ENCODE measurements at regions not wholly inside any gene's neighbourhood (a gene's known extent, or its start where the extent isn't known, plus 50 kb on each side); places are given as distances from the start of the nearest gene placed in this dataset.

- no peak for TF ChIP-seq CTCF (IDR thresholded peaks at IDR 0.05)
- no peaks in the 10 kb centered on the region for H3K36me3 ChIP-seq
- no peaks in the 10 kb centered on the region for H3K9me3 ChIP-seq
- H3K4me3 ChIP-seq (ENCODE audit: low read depth in 1 of 2, low read length in 1 of 2): no peak overlapping the region
- peaks cover 6% of the 10 kb centered on the region for H3K27me3 ChIP-seq
- H3K4me1 ChIP-seq (ENCODE audit: control insufficient read depth in 1 of 2, insufficient read depth in 1 of 2, low read depth in 1 of 2, low read length in 1 of 2): peaks cover 7 to 22% of the 10 kb centered on the region in 2 experiments
- H3K27ac ChIP-seq: no peak overlapping the region
Measured at GRCh38 chr20:60411813-60412212, 453.6 kb downstream of the CDH26 start.

GRCh38 chr20:60420676-60421229, 462.5 kb downstream of the CDH26 start:
- Histone ChIP-seq H3K4me3 (ENCODE audit: low read depth in 1 of 2, low read length in 1 of 2) (no peak overlapping the region), H3K9me3 (no peaks in the 10 kb centered on the region), H3K36me3 (no peaks in the 10 kb centered on the region), H3K27me3 (peaks cover 24% of the 10 kb centered on the region), H3K4me1 (ENCODE audit: control insufficient read depth in 1 of 2, insufficient read depth in 1 of 2, low read depth in 1 of 2, low read length in 1 of 2) (no peaks in the 10 kb centered on the region), H3K27ac (no peak overlapping the region)
- no peak for TF ChIP-seq CTCF (IDR thresholded peaks at IDR 0.05)

- Histone ChIP-seq H3K27ac (no peak overlapping the region), H3K4me3 (ENCODE audit: low read depth in 1 of 2, low read length in 1 of 2) (no peak overlapping the region)
Measured at GRCh38 chr20:60422848-60423247, 464.6 kb downstream of the CDH26 start.

GRCh38 chr20:60424267-60424902, 466.2 kb downstream of the CDH26 start:
- Histone ChIP-seq H3K36me3 (no peaks in the 10 kb centered on the region), H3K4me1 (ENCODE audit: control insufficient read depth in 1 of 2, insufficient read depth in 1 of 2, low read depth in 1 of 2, low read length in 1 of 2) (no peaks in the 10 kb centered on the region), H3K4me3 (ENCODE audit: low read depth in 1 of 2, low read length in 1 of 2) (no peak overlapping the region), H3K27me3 (peaks cover 11% of the 10 kb centered on the region), H3K9me3 (no peaks in the 10 kb centered on the region), H3K27ac (no peak overlapping the region)
- no peak for TF ChIP-seq CTCF (IDR thresholded peaks at IDR 0.05)

More at GRCh38 chr20:60422848-60423247, 464.6 kb downstream of the CDH26 start:
- no peak for TF ChIP-seq CTCF (IDR thresholded peaks at IDR 0.05)
- no peaks in the 10 kb centered on the region for H3K36me3 ChIP-seq
- no peaks in the 10 kb centered on the region for H3K4me1 ChIP-seq (ENCODE audit: control insufficient read depth in 1 of 2, insufficient read depth in 1 of 2, low read depth in 1 of 2, low read length in 1 of 2)
- H3K27me3 ChIP-seq: peaks cover 18% of the 10 kb centered on the region
- H3K9me3 ChIP-seq: no peaks in the 10 kb centered on the region

GRCh38 chr20:60427516-60427915, 469.3 kb downstream of the CDH26 start:
- Histone ChIP-seq H3K27me3 (peaks cover 11% of the 10 kb centered on the region), H3K4me1 (ENCODE audit: control insufficient read depth in 1 of 2, insufficient read depth in 1 of 2, low read depth in 1 of 2, low read length in 1 of 2) (no peaks in the 10 kb centered on the region), H3K4me3 (ENCODE audit: low read depth in 1 of 2, low read length in 1 of 2) (no peak overlapping the region), H3K36me3 (no peaks in the 10 kb centered on the region), H3K27ac (no peak overlapping the region), H3K9me3 (no peaks in the 10 kb centered on the region)
- no peak for TF ChIP-seq CTCF (IDR thresholded peaks at IDR 0.05)
